Psoas muscle (tissue), 7 donors: ENCODE measurements at regions not wholly inside any gene's neighbourhood (a gene's known extent, or its start where the extent isn't known, plus 50 kb on each side); places are given as distances from the start of the nearest gene placed in this dataset.

Experiments used
- ATAC-seq, 4 donors: fragments of 200-7000 bp; cut with Tn5 transposase; one replicate each; pipeline ENCODE4 v1.9.1; 2020; ENCODE audit warnings: moderate library complexity in 3 of 4, mild to moderate bottlenecking in 2 of 4
- DNase-seq, 2 donors: peaks; one replicate each; pipeline ENCODE4 v3.0.0-alpha.2; 2020
- H3K27ac ChIP-seq: fragments of 200-600 bp; one replicate; pipeline ENCODE4 v1.8.0; 2022
- H3K27me3 ChIP-seq, 3 donors: fragments of 200-600 bp in 1 of 3; one replicate each; pipeline versions ENCODE4 v1.6.1 to v1.8.0; 2013 to 2022; ENCODE audit warnings: low read length in 2 of 3, mild to moderate bottlenecking in 2 of 3, moderate library complexity in 1 of 3; ENCODE audit not compliant: insufficient read depth in 3 of 3
- H3K36me3 ChIP-seq, 2 donors: fragments of 200-600 bp in 1 of 2; one replicate each; pipeline versions ENCODE4 v1.6.1 to v1.8.0; 2013 to 2022; ENCODE audit warnings: low read depth in 1 of 2, mild to moderate bottlenecking in 1 of 2, moderate library complexity in 1 of 2; ENCODE audit not compliant: insufficient read depth in 1 of 2
- H3K4me1 ChIP-seq: fragments of 200-600 bp; one replicate; pipeline ENCODE4 v1.8.0; 2022
- H3K4me3 ChIP-seq: fragments of 200-600 bp; one replicate; pipeline ENCODE4 v1.8.0; 2022; ENCODE audit warnings: mild to moderate bottlenecking
- H3K9me3 ChIP-seq: fragments of 200-600 bp; one replicate; pipeline ENCODE4 v1.8.0; 2022
- CTCF ChIP-seq: fragments of 200-600 bp; IDR thresholded peaks from one replicate; pipeline ENCODE4 v1.8.0; 2022; ENCODE audit warnings: antibody characterized with exemption
- WGBS, 3 donors: extraction: QIAGEN DNeasy Blood & Tissue Kit; methylation state at CpG; one replicate each; pipeline versions ENCODE4 v1.1.6 to v1.1.7; 2013; 5-methylcytosine and 5-hydroxymethylcytosine counted together
- intact Hi-C, 2 donors: fragments of 100-400 bp; cut with DNase I; formaldehyde crosslinking; loops; one replicate each; pipeline versions ENCODE4 v1.11.0 to v1.14.2; 2022
- donor health status: healthy with polysubstance abuse.
- donor health status: DM: no; HTN: no; CAD: no; lungs with moderate emphysema.
- donor health status: Bipolar disorder and iron deficiency.
- donor health status: healthy.
- donor health status: DM: yes; HTN: yes; CAD: no.
- donor health status: DM: no; HTN: no; CAD: no.
- donor health status: DM: yes; HTN: yes; CAD: no.

- Histone ChIP-seq H3K9me3 (no peaks in the 10 kb centered on the region), H3K4me1 (no peaks in the 10 kb centered on the region), H3K27me3 (no peaks in the 10 kb centered on the region), H3K4me3 (no peak overlapping the region), H3K36me3 (no peaks in the 10 kb centered on the region), H3K27ac (no peak overlapping the region)
- ATAC-seq (no peak), DNase-seq (no peak)
- WGBS, 3 donors = 53 to 69% (median 61%) methylated on average over 3 of the region's 3 CpGs
- no peak for TF ChIP-seq CTCF
- intact Hi-C loops = no loop called here
Measured at GRCh38 chr3:153670577-153670976, 450.6 kb upstream of the ARHGEF26 start.

- no peaks in the 10 kb centered on the region for H3K36me3 ChIP-seq
- no peaks in the 10 kb centered on the region for H3K4me1 ChIP-seq
- intact Hi-C loops = no loop called here
- ATAC-seq (no peak), DNase-seq (no peak)
- no peak overlapping the region for H3K4me3 ChIP-seq
- TF ChIP-seq CTCF = no peak
- no peak overlapping the region for H3K27ac ChIP-seq
- no peaks in the 10 kb centered on the region for H3K9me3 ChIP-seq
- H3K27me3 ChIP-seq = no peaks in the 10 kb centered on the region
- 69 to 90% (median 78%) methylated on average over 2 of the region's 2 CpGs for WGBS, 3 donors
Measured at GRCh38 chr3:153673853-153674252, 447.3 kb upstream of the ARHGEF26 start.

GRCh38 chr3:153679714-153680113 lies 441.5 kb upstream of the ARHGEF26 start:
- TF ChIP-seq CTCF = no peak
- intact Hi-C loops = no loop called here
- Histone ChIP-seq H3K4me3 (no peak overlapping the region), H3K27me3 (no peaks in the 10 kb centered on the region), H3K27ac (no peak overlapping the region), H3K9me3 (no peaks in the 10 kb centered on the region), H3K4me1 (no peaks in the 10 kb centered on the region), H3K36me3 (no peaks in the 10 kb centered on the region)
- ATAC-seq (no peak), DNase-seq (no peak)

- DNase-seq = no peak
- Histone ChIP-seq H3K4me1 (no peaks in the 10 kb centered on the region), H3K4me3 (no peak overlapping the region), H3K36me3 (no peaks in the 10 kb centered on the region), H3K27me3 (no peaks in the 10 kb centered on the region), H3K9me3 (no peaks in the 10 kb centered on the region), H3K27ac (no peak overlapping the region)
- WGBS, 3 donors = 73 to 78% (median 77%) methylated on average over 1 of the region's 1 CpG
- ATAC-seq = no peak
- no peak for TF ChIP-seq CTCF
- intact Hi-C loops = no loop called here
Measured at GRCh38 chr3:153680526-153680925, 440.7 kb upstream of the ARHGEF26 start.

GRCh38 chr3:153681057-153681456 lies 440.1 kb upstream of the ARHGEF26 start:
- ATAC-seq = no peak
- intact Hi-C loops = no loop called here
- 79 to 84% (median 83%) methylated on average over 1 of the region's 1 CpG for WGBS, 3 donors

More at GRCh38 chr3:153681057-153681456, 440.1 kb upstream of the ARHGEF26 start:
- no peaks in the 10 kb centered on the region for H3K9me3 ChIP-seq
- no peak overlapping the region for H3K27ac ChIP-seq
- no peak overlapping the region for H3K4me3 ChIP-seq
- H3K27me3 ChIP-seq = no peaks in the 10 kb centered on the region
- H3K36me3 ChIP-seq = no peaks in the 10 kb centered on the region
- H3K4me1 ChIP-seq = no peaks in the 10 kb centered on the region
- no peak for TF ChIP-seq CTCF
- no peak for DNase-seq
